Transverse colon (tissue), 4 donors: ENCODE measurements at regions not wholly inside any gene's neighbourhood (a gene's known extent, or its start where the extent isn't known, plus 50 kb on each side); places are given as distances from the start of the nearest gene placed in this dataset.

Experiments used
- EP300 ChIP-seq: sonication (generic); formaldehyde crosslinking; IDR thresholded peaks from one replicate; pipeline ENCODE4 v1.6.1; 2017; ENCODE audit warnings: antibody characterized with exemption, low read depth
- POLR2AphosphoS5 ChIP-seq, 3 donors: sonication (generic); formaldehyde crosslinking; IDR thresholded peaks; one replicate each; pipeline ENCODE4 v1.6.1; 2016; ENCODE audit warnings: antibody characterized with exemption in 3 of 3
- TF ChIP-seq, protein P1 (sequence below), 5 experiments: fragments of 200-600 bp in 3 of 5; fragments of 450-650 bp in 2 of 5; sonication (generic) in 3 of 5; IDR thresholded peaks; 1 replicate in 2 of 5; 2 replicates in 3 of 5; pipeline ENCODE4 v1.5.1; 2016 to 2017; ENCODE audit warnings: antibody characterized with exemption in 5 of 5, inconsistent platforms in 3 of 5, mild to moderate bottlenecking in 2 of 5, moderate library complexity in 1 of 5

DNA sequence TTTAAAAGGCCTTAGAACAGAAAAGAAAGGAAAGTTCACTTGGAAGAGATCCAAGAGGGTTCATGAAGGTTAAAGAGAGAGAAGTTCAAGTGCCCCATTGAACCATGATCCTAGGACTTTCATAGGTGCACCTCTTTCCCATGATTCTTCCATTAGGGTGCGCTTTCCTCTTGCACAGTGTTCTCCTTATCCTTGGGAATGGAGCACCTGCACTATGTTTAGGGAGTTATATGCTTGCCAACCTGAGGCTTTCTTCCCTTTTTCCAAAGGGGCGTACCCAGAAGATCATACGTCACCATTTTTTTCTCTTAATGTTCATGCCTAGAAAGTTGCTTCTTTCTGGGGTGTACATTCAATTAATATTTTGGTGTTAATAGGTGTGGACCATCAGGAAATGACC, 908.0 kb upstream of the SORCS1 start:
- TF ChIP-seq, protein P1, sequence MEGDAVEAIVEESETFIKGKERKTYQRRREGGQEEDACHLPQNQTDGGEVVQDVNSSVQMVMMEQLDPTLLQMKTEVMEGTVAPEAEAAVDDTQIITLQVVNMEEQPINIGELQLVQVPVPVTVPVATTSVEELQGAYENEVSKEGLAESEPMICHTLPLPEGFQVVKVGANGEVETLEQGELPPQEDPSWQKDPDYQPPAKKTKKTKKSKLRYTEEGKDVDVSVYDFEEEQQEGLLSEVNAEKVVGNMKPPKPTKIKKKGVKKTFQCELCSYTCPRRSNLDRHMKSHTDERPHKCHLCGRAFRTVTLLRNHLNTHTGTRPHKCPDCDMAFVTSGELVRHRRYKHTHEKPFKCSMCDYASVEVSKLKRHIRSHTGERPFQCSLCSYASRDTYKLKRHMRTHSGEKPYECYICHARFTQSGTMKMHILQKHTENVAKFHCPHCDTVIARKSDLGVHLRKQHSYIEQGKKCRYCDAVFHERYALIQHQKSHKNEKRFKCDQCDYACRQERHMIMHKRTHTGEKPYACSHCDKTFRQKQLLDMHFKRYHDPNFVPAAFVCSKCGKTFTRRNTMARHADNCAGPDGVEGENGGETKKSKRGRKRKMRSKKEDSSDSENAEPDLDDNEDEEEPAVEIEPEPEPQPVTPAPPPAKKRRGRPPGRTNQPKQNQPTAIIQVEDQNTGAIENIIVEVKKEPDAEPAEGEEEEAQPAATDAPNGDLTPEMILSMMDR (IDR thresholded peaks at IDR 0.05) = no peak
- TF ChIP-seq POLR2AphosphoS5 (IDR thresholded peaks at IDR 0.05) (no peak), EP300 (no peak)
